HG02943 (cell line): ENCODE measurements at regions not wholly inside any gene's neighbourhood (a gene's known extent, or its start where the extent isn't known, plus 50 kb on each side); places are given as distances from the start of the nearest gene placed in this dataset.

ENCODE experiments used
- ATAC-seq: cut with Tn5 transposase; IDR thresholded peaks from one replicate; pipeline ENCODE4 v1.9.1; 2021; ENCODE audit warnings: mild to moderate bottlenecking, low read depth, moderate library complexity; ENCODE audit not compliant: unreplicated experiment

DNA sequence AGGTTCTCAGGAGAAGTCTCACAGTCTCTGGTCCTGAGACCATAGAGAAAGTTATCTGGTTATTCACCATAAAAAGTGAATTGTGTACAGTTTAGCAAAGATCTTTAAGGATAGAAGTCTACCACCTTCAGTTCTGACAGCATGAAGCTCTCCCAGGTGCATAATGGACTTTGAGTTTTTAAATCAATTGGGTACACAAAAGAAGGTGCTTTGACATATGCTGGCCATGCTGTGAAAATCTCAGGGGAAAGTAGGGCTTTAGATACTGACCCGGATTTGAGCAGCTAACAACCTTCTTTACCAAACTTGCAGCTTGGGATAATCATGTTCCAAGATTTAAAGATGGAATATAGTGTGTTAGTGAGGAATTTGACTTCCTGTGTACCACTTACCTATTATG, 264.2 kb downstream of the ZSWIM6 start:
- ATAC-seq = no peak

DNA sequence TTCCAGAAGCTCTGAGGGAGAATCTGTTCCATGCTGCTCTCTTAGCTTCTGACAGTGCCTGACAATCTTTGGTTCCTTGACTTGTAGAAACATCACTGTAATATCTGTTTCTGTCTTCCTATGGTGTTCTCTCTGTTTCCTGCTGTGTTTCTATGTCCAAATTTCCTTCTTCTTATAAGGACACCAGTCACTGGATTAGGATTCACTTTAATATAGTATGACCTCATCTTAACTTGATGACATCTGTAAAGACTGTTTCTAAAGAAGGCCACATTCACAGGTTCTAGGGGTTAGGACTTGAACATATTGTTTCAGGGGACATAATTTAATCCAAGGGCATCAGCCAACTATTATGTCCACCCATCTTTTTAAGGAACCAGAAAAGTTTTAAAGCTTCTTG, 265.6 kb downstream of the ZSWIM6 start:
- ATAC-seq = no peak

DNA sequence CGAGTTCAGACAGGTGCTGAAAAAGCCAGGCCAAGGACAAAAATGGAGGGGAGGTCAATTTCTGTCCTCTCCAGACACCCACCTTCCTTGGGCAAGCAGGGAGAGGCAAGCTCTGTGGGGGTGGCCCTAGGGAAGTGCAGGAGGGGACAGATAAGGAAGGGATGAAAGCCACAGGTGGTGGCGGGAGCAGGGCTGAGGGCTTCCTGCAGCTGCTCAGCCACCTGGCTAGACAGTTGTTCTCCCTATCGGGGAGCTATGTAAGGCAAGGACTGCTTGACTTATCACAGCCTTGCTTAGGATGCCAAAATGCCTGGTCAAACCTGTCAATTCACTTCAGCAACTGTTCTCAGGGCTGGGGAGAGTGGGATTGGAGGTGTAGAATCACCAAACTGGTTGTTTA, 266.1 kb downstream of the ZSWIM6 start:
- no peak for ATAC-seq

DNA sequence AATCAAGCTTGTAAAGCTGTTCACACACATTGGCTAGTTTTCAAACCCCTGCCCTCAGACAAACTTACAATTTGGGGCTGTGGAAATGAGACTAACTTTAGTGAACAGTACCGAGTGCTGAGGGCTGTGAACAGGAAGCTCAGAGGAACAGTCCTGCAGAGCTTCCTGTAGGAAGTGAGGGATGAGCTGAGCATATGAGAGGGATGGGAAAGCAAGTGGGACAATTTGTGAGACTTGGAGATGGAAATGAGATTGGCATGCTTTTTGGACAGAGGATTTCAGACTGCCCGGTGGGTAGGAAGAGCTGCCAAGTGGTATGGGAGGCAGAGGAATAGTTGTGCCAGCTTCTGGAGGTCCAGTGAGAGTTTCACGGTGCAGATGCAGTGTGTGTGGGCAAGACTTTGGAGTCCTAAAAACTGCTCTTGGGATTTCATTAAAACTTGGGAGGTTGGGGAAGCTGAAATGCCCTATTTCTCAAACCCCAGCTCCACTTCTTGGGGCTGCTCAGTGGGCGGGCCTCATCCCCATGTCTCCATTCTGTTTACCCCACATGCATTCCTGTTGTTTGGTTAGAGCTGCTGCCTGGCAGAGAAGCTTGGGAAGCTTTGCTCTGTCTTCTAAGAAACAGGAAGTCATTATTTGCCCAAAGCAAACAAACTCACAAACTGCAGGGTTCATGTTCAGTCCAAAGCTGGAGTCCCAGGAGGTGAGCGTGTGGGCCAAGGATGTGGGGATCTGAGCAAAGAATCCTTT, 267.5 kb downstream of the ZSWIM6 start:
- no peak for ATAC-seq

DNA sequence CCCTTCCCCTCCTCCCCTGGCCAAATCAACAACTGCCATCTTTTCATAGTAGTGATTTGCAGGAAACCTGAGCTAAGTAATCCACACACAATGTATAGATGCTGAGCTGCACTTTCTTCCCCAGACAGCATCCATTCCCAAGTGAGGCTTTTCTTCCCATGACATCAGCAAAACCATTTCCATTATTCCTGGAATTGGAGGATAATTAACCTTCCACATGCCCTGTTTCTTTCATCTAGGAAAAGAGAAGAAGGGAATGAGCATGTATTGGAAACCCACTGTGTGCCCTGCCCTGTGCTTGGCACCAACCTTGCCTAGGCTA, 268.0 kb downstream of the ZSWIM6 start:
- ATAC-seq = no peak

DNA sequence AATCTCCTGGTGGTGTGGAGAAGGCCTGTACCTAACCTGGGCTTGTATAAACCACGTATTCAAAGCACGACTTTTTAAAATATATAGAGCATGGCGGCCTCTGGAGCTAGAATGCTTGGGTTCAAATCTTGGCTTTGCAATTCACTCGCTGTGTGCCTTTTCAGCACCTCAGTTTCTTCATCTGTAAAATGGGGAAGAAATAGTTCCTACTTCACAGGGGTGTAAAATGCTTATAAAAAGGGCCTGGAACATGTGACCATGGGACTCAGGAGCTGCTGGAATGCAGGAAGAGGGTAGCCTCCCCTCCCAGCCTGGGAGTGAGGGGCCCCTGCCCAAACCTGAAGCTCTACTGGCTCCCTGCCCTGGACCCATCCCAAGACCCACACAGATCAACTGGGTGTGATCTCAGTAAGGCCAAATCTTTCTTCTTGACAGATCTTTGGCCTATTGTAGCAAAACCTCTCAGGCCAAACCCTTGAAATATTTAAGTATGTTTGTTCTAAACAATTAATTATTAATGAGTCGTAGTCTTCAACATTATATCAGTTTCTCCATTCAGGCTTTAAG, 269.0 kb downstream of the ZSWIM6 start:
- ATAC-seq = no peak

DNA sequence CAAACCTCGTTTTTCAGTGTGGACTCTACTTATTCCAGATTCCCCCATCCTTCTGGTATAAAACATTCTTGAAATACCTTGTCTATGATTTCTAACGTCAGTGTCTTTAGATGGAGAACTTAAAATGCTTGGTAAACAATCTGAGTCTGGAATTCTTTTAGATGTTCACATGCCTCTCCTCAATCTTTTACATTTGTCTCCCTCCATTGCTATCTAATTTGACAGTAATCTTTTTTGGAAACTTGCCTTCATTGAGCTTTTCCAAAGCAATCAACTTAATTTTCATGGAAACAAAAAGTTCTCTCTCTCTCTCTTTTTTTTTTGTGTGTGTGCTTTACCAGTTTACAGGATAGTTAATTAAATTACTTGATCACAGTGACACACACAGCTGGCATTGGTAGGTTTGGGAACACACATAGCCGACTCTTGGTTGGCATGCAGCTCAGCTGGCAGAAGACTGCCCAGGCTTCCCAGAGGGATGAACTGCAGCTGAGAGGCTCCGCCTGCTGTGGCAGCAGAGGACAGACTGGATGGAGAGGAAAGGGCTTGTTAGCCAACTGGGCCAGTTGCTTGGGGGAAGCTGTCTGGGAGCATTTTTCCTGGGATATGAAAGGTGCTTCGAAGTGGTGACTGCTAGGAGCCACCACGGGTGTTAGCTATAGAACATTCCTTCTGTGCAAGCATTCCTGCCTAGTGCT, 271.3 kb downstream of the ZSWIM6 start:
- ATAC-seq = no peak

DNA sequence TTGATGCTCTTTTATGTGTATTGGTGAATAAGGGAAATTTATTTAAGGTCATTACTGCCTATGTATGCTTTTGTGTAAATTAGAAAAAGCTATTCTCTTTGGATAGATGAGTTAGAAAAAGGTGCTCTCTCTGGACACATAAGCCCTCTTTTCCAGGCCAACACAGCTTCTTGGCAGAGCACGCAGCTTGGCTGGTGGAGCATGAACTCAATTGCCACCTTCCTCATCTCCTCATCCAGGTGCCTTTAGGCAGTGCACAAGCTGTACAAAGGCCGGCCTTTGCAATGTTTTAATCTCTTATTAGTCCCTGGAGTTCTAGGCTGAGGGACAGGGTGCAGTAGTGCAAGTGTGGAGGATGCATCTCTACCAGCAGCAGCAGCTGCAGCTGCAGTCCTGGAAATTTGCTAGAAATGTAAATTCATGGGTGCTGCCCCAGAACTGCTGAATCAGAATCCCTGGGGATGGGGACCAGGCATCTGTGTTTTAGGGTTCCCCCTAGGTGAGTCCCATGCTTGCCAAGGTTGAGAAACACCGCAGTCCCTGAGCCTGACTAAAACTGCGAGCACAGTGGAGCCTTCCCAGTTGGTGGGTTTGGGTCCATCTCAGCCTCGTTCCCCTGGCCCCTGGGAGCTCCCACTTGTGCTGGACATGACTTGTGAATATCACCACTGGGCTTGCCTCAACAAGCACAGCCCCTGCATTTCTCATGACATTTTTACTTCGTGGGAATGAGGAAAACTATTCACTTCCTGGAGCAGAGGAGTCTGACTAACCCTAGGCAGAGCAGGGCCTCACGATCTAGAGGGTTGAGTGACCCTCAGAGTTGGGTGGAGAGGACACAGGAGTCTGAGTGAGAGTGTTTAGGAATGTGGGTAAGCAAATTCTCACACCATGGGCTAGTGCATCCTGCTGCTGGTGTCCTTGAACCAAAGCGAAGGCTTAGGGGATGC, 272.3 kb downstream of the ZSWIM6 start:
- ATAC-seq = no peak

DNA sequence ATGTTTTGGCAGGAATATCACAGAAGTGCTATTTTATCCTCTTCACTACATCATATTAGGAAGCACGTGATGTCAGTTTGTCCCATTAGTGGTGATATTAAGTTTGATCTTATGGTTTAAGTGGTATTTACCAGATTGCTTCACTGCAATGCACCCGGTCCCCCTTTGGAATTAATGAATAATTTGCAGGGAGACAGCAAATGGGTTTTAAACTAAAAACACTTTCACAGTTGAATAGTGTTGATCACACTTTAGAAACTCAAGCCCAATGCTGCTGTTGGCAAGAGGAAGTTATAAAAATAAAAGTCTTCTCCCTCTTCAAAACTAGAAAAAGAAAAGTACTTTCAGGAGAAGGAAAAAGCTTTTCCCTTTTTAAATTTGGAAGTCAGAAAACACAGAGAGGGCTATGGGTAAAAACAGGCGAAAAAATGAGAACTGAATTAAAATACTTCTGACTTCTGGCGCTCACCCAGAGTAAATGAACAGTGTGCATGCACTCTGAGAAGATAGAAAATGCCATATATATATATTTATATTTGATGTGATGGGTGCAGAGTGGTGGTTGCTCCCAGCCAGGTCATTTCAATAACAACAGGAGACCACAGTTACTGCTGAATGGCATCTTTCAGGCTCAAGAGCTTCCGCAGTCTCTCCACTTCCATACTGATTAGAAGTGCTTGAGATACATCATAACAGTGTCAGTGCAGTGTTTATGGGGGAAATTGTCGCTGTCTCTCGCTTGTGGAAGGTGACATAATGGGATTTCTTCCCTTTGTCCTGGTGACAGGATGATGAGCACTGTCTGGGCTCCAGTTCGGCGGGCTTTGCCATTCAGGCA, 278.0 kb downstream of the ZSWIM6 start:
- no peak for ATAC-seq

DNA sequence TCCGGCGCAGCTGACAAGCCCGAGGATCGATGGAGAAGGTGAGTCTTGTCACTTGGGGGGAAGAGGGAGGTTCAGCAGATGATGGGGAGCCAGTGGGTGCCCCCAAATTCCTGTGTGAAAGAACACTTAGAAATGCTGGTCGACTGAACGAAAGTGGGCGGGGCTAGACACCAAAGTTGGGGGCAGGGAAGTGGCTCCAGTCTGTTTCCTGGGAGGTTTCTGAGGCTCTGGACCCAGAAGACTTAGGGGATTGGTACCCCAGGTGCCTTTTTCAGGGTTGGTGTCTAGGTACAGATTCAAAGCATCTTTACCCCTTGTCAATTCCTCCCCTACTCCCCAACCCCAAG, 278.6 kb downstream of the ZSWIM6 start:
- no peak for ATAC-seq

DNA sequence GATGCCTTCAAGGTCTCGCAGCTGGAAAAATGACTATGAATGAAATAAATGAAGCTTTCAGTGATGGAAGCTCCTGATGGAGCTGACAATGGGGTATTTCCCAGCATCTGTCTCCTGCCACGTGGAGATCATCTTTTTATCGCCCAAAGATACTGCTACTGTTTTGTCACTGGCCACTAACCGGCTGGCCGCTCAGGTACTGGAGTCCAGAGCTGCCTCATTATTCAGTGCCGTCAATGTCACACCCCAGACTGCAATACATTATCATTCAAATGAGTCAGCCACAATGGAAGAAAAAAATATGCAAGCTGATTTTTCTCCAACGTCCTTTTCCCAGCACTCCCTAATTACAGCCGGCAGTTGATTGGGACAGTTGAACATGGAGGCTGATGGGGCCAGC, 280.4 kb downstream of the ZSWIM6 start:
- ATAC-seq = no peak

DNA sequence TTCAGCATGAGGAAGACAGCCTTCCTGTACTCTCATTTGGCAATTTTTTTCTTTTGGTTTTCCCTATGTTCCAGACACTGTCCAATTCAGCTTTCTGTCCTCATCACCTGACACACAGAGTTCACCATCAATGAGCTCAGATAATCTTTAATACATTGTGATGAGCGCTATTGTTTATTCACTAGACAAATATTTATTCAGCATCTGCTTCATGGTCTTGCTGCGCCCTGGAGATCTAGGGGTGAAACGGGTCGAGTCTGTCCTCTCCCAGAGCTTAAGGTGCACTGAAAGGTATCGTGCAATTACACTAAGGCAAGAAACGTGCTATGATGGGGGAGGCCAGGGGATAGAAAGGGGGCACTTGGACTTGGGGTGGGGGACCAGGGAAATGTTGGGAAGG, 281.6 kb downstream of the ZSWIM6 start:
- no peak for ATAC-seq

DNA sequence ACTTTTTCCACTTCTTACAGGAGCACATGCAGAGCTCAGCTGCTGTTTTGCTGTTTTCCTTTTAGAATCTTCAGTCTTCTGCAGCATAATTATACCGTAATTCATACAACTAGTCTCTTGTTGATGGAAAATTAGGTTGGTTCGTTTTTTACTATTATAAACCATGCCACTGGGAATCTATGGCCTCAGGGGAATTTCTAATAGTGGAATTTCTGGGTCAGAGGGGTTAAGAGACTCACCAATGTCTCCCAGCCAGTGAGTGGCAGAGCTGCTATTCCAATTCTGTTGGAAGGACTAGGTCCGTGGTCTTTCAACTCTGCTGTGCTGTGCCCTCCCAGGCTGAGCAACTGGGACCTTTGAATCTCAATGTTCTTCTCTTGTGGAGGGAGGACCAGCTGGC, 282.5 kb downstream of the ZSWIM6 start:
- no peak for ATAC-seq

DNA sequence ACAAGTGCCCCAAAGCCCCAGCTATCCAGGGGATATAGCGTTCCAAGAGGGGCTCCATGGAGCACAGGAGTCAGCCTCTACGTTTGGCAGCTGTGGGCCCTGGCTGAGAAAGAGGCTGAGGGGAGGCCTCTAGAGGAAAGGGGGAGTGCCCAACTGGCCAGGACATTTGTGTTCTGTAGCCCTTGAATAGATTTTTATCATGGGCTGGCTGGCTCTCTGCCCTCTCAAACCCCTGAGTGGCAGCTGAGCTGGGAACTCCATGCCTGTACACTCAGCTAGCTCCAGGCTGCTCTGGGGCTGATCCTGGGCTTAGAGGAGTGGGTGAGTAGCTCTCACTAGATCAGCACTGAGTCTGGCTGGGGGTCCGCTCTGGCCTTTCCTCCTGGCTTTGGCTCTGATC, 285.0 kb downstream of the ZSWIM6 start:
- no peak for ATAC-seq

DNA sequence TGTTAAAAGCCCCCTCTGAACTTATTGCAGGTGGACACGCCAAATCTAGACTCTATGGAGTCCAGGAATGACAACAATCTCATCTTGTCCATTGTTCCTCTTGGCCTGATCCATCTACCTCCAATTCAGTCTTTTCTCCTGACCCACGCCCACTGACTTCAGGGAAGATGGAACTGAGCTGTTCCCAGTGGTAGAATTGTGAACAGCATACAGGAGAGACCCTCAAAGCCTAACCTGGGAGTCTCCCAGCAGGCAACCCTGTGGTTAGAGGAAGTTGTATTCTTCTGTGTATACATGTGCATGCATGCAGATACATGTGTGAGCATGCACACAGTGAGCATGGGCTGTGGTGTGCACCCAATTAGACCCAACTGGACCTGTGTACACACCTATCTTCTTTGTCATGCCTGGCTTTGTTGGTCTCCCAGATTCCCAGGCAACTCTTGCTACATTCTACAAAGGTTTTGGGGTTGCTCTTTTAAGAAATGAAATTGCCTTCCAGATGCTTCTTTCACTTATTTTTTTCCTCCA, 286.0 kb downstream of the ZSWIM6 start:
- no peak for ATAC-seq

DNA sequence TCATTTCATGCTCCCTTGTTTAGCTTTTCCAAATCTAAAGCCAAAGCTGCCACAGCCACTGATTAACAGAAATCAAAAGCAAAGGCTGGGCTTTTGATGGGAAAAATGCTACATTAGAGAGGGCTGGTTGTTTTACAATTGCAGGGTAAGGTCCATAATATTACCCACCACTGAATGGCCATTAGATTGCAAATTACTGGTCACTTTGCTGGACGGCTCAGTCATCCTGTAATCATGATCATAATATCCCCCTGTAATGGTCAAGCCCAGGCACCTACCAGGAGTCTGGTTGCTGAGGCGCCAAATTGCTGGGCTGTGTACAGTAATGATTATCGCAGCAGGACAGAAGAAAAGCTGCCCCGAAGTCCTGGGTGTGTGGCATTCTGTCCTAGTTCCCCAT, 286.5 kb downstream of the ZSWIM6 start:
- ATAC-seq = no peak

DNA sequence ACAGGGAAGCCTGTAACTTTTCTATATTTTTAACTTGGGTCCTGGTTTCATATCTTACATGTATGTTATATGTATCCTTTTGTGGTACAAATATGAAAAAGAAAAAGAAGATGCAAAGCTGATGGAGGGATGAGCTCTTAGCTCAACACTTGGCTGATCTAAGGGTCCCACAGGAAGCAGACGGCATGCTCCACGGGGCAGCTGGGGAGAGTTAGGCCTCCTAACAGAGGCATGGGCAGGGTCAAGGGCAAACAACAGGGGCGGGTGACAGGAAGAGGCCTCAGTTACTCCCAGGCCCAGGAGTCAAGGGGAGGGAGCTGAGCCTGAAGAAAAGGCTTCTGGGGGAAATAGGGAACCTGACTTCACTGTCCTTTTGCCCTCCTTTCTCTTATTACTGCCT, 287.2 kb downstream of the ZSWIM6 start:
- no peak for ATAC-seq

DNA sequence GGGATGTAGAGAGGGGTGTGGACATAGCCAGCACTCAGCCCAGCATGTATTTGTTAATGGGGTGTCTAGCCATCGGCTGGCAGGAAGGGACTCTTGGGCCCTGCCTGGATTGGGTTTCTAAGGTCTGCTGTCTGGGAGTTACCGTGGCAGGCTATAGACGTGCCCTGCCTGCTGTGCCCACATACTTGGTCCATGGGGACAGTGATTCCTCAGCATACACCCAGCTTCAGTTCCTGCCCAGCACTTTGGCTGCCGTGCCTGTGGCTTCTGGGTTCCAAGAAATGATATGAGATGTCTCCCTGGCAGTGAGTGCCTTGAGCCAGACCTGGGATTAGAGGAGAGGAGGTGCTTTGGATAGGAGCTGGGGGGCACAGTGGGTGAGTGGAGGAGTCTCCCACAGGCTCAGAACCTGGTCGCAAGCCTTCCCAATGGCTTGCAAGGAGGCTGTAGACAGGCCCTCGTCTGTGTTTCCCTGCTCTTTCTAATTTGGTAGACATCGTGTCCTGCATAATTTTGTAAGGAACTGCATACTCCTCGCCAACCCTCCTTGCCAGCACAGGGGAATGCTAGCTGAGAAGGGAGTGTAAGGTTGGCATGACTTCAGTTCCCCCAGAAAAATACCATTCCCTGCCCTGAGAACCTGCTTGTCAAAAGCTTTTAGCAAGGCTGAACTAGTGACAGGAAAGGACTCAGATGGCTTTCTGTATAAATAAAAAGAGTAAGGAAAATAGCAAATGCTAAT, 287.9 kb downstream of the ZSWIM6 start:
- no peak for ATAC-seq

DNA sequence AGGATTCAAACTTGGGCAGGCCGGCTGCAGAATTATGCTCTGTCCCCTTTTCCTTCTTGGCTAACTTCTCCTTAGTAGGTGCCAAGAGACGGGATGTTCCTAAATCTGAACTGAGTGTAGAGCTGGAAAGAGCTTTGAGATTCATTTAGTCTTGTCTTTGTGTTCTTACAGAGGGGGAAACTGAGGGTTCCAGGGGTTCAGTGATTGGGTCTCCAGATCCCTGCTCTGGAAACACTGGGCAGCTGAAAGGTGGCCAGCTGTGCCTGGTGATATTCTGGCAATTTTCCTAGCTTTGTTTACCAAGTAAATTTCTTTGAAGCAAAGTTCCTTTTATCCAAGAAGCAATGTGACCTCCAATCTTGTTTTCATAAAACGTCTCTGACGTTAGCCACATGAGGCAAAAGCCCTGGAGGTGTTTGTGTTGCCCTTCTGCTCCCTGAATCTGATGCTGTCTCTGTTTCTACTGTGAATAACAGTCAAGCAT, 288.7 kb downstream of the ZSWIM6 start:
- ATAC-seq = no peak
